ENCODE measurements at regions not wholly inside any gene's neighbourhood (a gene's known extent, or its start where the extent isn't known, plus 50 kb on each side); places are given as distances from the start of the nearest gene placed in this dataset.

GRCh38 chr16:79505344-79505743, 95.2 kb downstream of the MAF start:
- no peak for TF ChIP-seq EP300 (IDR thresholded peaks at IDR 0.05)
- TF ChIP-seq CTCF (IDR thresholded peaks at IDR 0.05), result no peak
- no peak for TF ChIP-seq POLR2A (IDR thresholded peaks at IDR 0.05)
